Breast epithelium (tissue), 4 donors: ENCODE measurements at regions not wholly inside any gene's neighbourhood (a gene's known extent, or its start where the extent isn't known, plus 50 kb on each side); places are given as distances from the start of the nearest gene placed in this dataset.

Experiments
- DNase-seq, 2 donors: peaks; one replicate each; pipeline ENCODE4 v3.0.0-alpha.2; 2019; ENCODE audit warnings: low spot score in 2 of 2
- H3K27ac ChIP-seq, 2 donors: fragments of 200-600 bp; sonication (generic) in 1 of 2; one replicate each; pipeline ENCODE4 v1.5.1; 2016 to 2019; ENCODE audit warnings: mild to moderate bottlenecking in 1 of 2
- H3K27me3 ChIP-seq, 2 donors: fragments of 200-600 bp; sonication (generic) in 1 of 2; one replicate each; pipeline versions ENCODE4 v1.5.1 to v1.6.0; 2017 to 2019; ENCODE audit warnings: control low read depth in 1 of 2, mild to moderate bottlenecking in 1 of 2
- H3K36me3 ChIP-seq: fragments of 200-600 bp; one replicate; pipeline ENCODE4 v1.5.1; 2019
- H3K4me1 ChIP-seq, 2 donors: fragments of 200-600 bp; sonication (generic); one replicate each; pipeline ENCODE4 v1.5.1; 2016 to 2019; ENCODE audit warnings: control low read depth in 1 of 2
- H3K4me3 ChIP-seq, 3 donors: fragments of 200-600 bp; sonication (generic); 1 replicate in 2 of 3; 2 replicates in 1 of 3; pipeline ENCODE4 v1.5.1; 2016 to 2019; ENCODE audit warnings: mild to moderate bottlenecking in 3 of 3, moderate library complexity in 2 of 3
- H3K9me3 ChIP-seq, 2 donors: fragments of 200-600 bp; sonication (generic) in 1 of 2; one replicate each; pipeline ENCODE4 v1.5.1; 2016 to 2019; ENCODE audit warnings: control low read depth in 1 of 2
- POLR2A ChIP-seq: fragments of 450-650 bp; IDR thresholded peaks from one replicate; pipeline ENCODE4 v1.6.1; 2016; ENCODE audit warnings: antibody characterized with exemption, mild to moderate bottlenecking, moderate library complexity
- POLR2AphosphoS5 ChIP-seq, 3 donors: sonication (generic); formaldehyde crosslinking; IDR thresholded peaks; one replicate each; pipeline ENCODE4 v1.6.1; 2017; ENCODE audit warnings: antibody characterized with exemption in 3 of 3
- intact Hi-C: fragments of 100-400 bp; cut with DNase I; formaldehyde crosslinking; loops from one replicate; pipeline ENCODE4 v1.15.1; 2023; ENCODE audit warnings: low total_unique reads
- TF ChIP-seq, protein P1 (sequence below), 3 donors: fragments of 450-650 bp; IDR thresholded peaks; one replicate each; pipeline ENCODE4 v1.5.1; 2016 to 2017; ENCODE audit warnings: antibody characterized with exemption in 3 of 3, mild to moderate bottlenecking in 3 of 3, moderate library complexity in 3 of 3

DNA sequence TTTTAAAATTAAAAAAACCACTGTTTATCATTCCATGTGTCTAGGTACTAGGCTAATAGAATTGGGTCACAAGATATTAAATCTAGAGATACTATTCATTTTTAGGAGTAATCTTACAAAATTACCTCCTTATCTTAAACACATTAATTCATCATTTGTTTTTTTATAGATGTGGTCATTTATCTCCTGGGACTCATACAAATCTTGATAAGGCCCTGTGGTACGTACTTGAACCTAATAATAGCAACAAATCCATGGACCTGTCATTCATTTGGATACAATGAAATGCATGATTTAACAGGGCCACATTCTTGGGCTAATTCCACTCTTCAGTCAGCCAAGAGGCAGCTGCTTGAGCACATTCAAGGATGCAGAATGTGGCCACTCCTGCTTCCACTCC, 66.4 kb upstream of the MARCHF11 start:
- H3K27ac ChIP-seq = no peak overlapping the region
- no peaks in the 10 kb centered on the region for H3K4me1 ChIP-seq
- TF ChIP-seq, protein P1, sequence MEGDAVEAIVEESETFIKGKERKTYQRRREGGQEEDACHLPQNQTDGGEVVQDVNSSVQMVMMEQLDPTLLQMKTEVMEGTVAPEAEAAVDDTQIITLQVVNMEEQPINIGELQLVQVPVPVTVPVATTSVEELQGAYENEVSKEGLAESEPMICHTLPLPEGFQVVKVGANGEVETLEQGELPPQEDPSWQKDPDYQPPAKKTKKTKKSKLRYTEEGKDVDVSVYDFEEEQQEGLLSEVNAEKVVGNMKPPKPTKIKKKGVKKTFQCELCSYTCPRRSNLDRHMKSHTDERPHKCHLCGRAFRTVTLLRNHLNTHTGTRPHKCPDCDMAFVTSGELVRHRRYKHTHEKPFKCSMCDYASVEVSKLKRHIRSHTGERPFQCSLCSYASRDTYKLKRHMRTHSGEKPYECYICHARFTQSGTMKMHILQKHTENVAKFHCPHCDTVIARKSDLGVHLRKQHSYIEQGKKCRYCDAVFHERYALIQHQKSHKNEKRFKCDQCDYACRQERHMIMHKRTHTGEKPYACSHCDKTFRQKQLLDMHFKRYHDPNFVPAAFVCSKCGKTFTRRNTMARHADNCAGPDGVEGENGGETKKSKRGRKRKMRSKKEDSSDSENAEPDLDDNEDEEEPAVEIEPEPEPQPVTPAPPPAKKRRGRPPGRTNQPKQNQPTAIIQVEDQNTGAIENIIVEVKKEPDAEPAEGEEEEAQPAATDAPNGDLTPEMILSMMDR (IDR thresholded peaks at IDR 0.05) = no peak
- H3K36me3 ChIP-seq = no peaks in the 10 kb centered on the region
- intact Hi-C loops = no loop called here
- H3K27me3 ChIP-seq = no peaks in the 10 kb centered on the region
- H3K4me3 ChIP-seq = no peak overlapping the region
- no peak for DNase-seq
- peaks cover 0 to 7% of the 10 kb centered on the region in 2 donors for H3K9me3 ChIP-seq

- H3K27ac ChIP-seq = no peak overlapping the region
- H3K36me3 ChIP-seq = no peaks in the 10 kb centered on the region
- DNase-seq = no peak
- no peak overlapping the region for H3K4me3 ChIP-seq
- TF ChIP-seq, protein P1 (IDR thresholded peaks at IDR 0.05) = no peak
- TF ChIP-seq POLR2AphosphoS5 (IDR thresholded peaks at IDR 0.05) = no peak
- TF ChIP-seq POLR2A = no peak
- no peaks in the 10 kb centered on the region for H3K4me1 ChIP-seq
- no peaks in the 10 kb centered on the region for H3K27me3 ChIP-seq
- intact Hi-C loops = no loop called here
- peaks cover 0 to 4% of the 10 kb centered on the region in 2 donors for H3K9me3 ChIP-seq
These were observed 65.7 kb upstream of the MARCHF11 start for GRCh38 chr5:16245249-16245648.

GRCh38 chr5:16238018-16238417, 58.4 kb upstream of the MARCHF11 start:
- intact Hi-C loops = no loop called here
- TF ChIP-seq, protein P1 (IDR thresholded peaks at IDR 0.05) = no peak
- TF ChIP-seq POLR2AphosphoS5 (IDR thresholded peaks at IDR 0.05) (no peak), POLR2A (no peak)

GRCh38 chr5:16234598-16234997, 55.0 kb upstream of the MARCHF11 start:
- TF ChIP-seq, protein P1 (IDR thresholded peaks at IDR 0.05) = no peak
- no peak for TF ChIP-seq POLR2A
- TF ChIP-seq POLR2AphosphoS5 (IDR thresholded peaks at IDR 0.05) = no peak
- peaks cover 3 to 11% of the 10 kb centered on the region in 2 donors for H3K9me3 ChIP-seq
- no peaks in the 10 kb centered on the region for H3K27me3 ChIP-seq
- intact Hi-C loops = no loop called here
- H3K27ac ChIP-seq = no peak overlapping the region
- no peaks in the 10 kb centered on the region for H3K4me1 ChIP-seq
- H3K4me3 ChIP-seq = no peak overlapping the region
- no peak for DNase-seq
- H3K36me3 ChIP-seq = no peaks in the 10 kb centered on the region

More at GRCh38 chr5:16238018-16238417, 58.4 kb upstream of the MARCHF11 start:
- Histone ChIP-seq H3K9me3 (peaks cover 3 to 11% of the 10 kb centered on the region in 2 donors), H3K27me3 (no peaks in the 10 kb centered on the region), H3K4me1 (no peaks in the 10 kb centered on the region), H3K27ac (no peak overlapping the region), H3K36me3 (no peaks in the 10 kb centered on the region), H3K4me3 (no peak overlapping the region)
- no peak for DNase-seq

GRCh38 chr5:16233730-16234129, 54.1 kb upstream of the MARCHF11 start:
- Histone ChIP-seq H3K27me3 (no peaks in the 10 kb centered on the region), H3K27ac (no peak overlapping the region), H3K9me3 (peaks cover 3 to 11% of the 10 kb centered on the region in 2 donors), H3K4me1 (no peaks in the 10 kb centered on the region), H3K36me3 (no peaks in the 10 kb centered on the region), H3K4me3 (no peak overlapping the region)
- DNase-seq = no peak
- intact Hi-C loops = no loop called here
- no peak for TF ChIP-seq POLR2A
- TF ChIP-seq, protein P1 (IDR thresholded peaks at IDR 0.05) = no peak
